ENCODE measurements at regions not wholly inside any gene's neighbourhood (a gene's known extent, or its start where the extent isn't known, plus 50 kb on each side); places are given as distances from the start of the nearest gene placed in this dataset.
A peak's percentile ranks its signal among the peaks of the same experiment; 100 is the strongest.
"Not testable (repeated sequence)": the region's sequence is repeated elsewhere in the genome, so short reads cannot be mapped to it uniquely, and the experiment has no call there.

- no peak for DNase-seq
Measured at GRCh38 chr20:51154708-51155690, 132.1 kb upstream of the KCNG1 start.

- no peak for DNase-seq
Measured at GRCh38 chr20:51153867-51154707, 131.2 kb upstream of the KCNG1 start.

GRCh38 chr20:51148941-51149340, 126.0 kb upstream of the KCNG1 start:
- DNase-seq: no peak

GRCh38 chr20:51144476-51144875, 121.6 kb upstream of the KCNG1 start:
- DNase-seq: no peak

- no peak for DNase-seq
Measured at GRCh38 chr20:51143652-51144051, 120.7 kb upstream of the KCNG1 start.

GRCh38 chr20:51142448-51142847, 119.5 kb upstream of the KCNG1 start:
- no peak for DNase-seq

- no peak for DNase-seq
Measured at GRCh38 chr20:51140671-51141070, 117.8 kb upstream of the KCNG1 start.

GRCh38 chr20:51139891-51140290, 117.0 kb upstream of the KCNG1 start:
- DNase-seq: no peak

- no peak for DNase-seq
Measured at GRCh38 chr20:51138576-51138975, 115.7 kb upstream of the KCNG1 start.

- DNase-seq: no peak
Measured at GRCh38 chr20:51137461-51137860, 114.6 kb upstream of the KCNG1 start.

- no peak for DNase-seq
Measured at GRCh38 chr20:51135926-51136715, 113.2 kb upstream of the KCNG1 start.

GRCh38 chr20:51134405-51134804, 111.5 kb upstream of the KCNG1 start:
- no peak for DNase-seq

- DNase-seq: no peak
Measured at GRCh38 chr20:51132279-51132678, 109.4 kb upstream of the KCNG1 start.

- DNase-seq: no peak
Measured at GRCh38 chr20:51131811-51132210, 108.9 kb upstream of the KCNG1 start.

- no peak for DNase-seq
Measured at GRCh38 chr20:51129147-51129776, 106.4 kb upstream of the KCNG1 start.

- DNase-seq: no peak
Measured at GRCh38 chr20:51128198-51128597, 105.3 kb upstream of the KCNG1 start.

- no peak for DNase-seq
Measured at GRCh38 chr20:51127713-51128112, 104.8 kb upstream of the KCNG1 start.

GRCh38 chr20:51126337-51126736, 103.4 kb upstream of the KCNG1 start:
- no peak for DNase-seq

- DNase-seq: no peak
Measured at GRCh38 chr20:51125780-51126179, 102.9 kb upstream of the KCNG1 start.

GRCh38 chr20:51125105-51125504, 102.2 kb upstream of the KCNG1 start:
- DNase-seq: no peak

GRCh38 chr20:51123887-51124286, 101.0 kb upstream of the KCNG1 start:
- not testable (repeated sequence) for DNase-seq

- peak; percentile 14 for DNase-seq
Measured at GRCh38 chr20:51122931-51123658, 100.2 kb upstream of the KCNG1 start.
